Colonic mucosa (tissue), 4 donors: ENCODE measurements at regions not wholly inside any gene's neighbourhood (a gene's known extent, or its start where the extent isn't known, plus 50 kb on each side); places are given as distances from the start of the nearest gene placed in this dataset.

Experiments used
- DNase-seq: peaks from one replicate; pipeline ENCODE4 v3.0.0-alpha.2; 2020
- H3K27ac ChIP-seq: fragments of 200-600 bp; one replicate; pipeline ENCODE4 v1.8.0; 2021
- H3K27me3 ChIP-seq: fragments of 200-600 bp; one replicate; pipeline ENCODE4 v1.8.0; 2021
- H3K36me3 ChIP-seq: fragments of 200-600 bp; one replicate; pipeline ENCODE4 v1.8.0; 2021
- H3K4me1 ChIP-seq: fragments of 200-600 bp; one replicate; pipeline ENCODE4 v1.8.0; 2021; ENCODE audit warnings: mild to moderate bottlenecking
- H3K4me3 ChIP-seq: fragments of 200-600 bp; one replicate; pipeline ENCODE4 v1.8.0; 2021
- H3K9ac ChIP-seq, 2 donors: one replicate each; pipeline ENCODE4 v1.7.0; 2013; ENCODE audit warnings: control low read depth in 2 of 2, low read depth in 2 of 2, low read length in 2 of 2
- H3K9me3 ChIP-seq: fragments of 200-600 bp; one replicate; pipeline ENCODE4 v1.8.0; 2021
- CTCF ChIP-seq: fragments of 200-600 bp; IDR thresholded peaks from one replicate; pipeline ENCODE4 v1.8.0; 2022; ENCODE audit warnings: antibody characterized with exemption, mild to moderate bottlenecking
- intact Hi-C: fragments of 100-400 bp; cut with DNase I; formaldehyde crosslinking; loops from one replicate; pipeline ENCODE4 v1.14.1; 2022
- donor health status: healthy.
- donor health status: DM: no; HTN: no; CAD: no.
- donor health status: DM: no; HTN: no; CAD: no.

- intact Hi-C loops, result no loop called here
- H3K4me1 ChIP-seq, result no peaks in the 10 kb centered on the region
- H3K9me3 ChIP-seq, result no peaks in the 10 kb centered on the region
- no peak overlapping the region for H3K27ac ChIP-seq
- H3K27me3 ChIP-seq, result no peaks in the 10 kb centered on the region
- DNase-seq, result no peak
- H3K9ac ChIP-seq, result no peak overlapping the region
- H3K4me3 ChIP-seq, result no peak overlapping the region
- no peak for TF ChIP-seq CTCF
- H3K36me3 ChIP-seq, result no peaks in the 10 kb centered on the region
Measured at GRCh38 chr6:946546-946945, 253.6 kb upstream of the EXOC2 start.

- intact Hi-C loops, result no loop called here
- Histone ChIP-seq H3K27ac (no peak overlapping the region), H3K9me3 (no peaks in the 10 kb centered on the region), H3K4me3 (no peak overlapping the region), H3K27me3 (no peaks in the 10 kb centered on the region), H3K36me3 (no peaks in the 10 kb centered on the region), H3K4me1 (no peaks in the 10 kb centered on the region), H3K9ac (no peak overlapping the region)
- TF ChIP-seq CTCF, result no peak
- no peak for DNase-seq
Measured at GRCh38 chr6:939526-940252, 246.8 kb upstream of the EXOC2 start.

- H3K27ac ChIP-seq, result no peak overlapping the region
- no peaks in the 10 kb centered on the region for H3K4me1 ChIP-seq
- H3K4me3 ChIP-seq, result no peak overlapping the region
- H3K36me3 ChIP-seq, result no peaks in the 10 kb centered on the region
- intact Hi-C loops, result no loop called here
- TF ChIP-seq CTCF, result no peak
- no peak for DNase-seq
- H3K27me3 ChIP-seq, result no peaks in the 10 kb centered on the region
- H3K9me3 ChIP-seq, result no peaks in the 10 kb centered on the region
- H3K9ac ChIP-seq, result no peak overlapping the region
Measured at GRCh38 chr6:938916-939315, 246.0 kb upstream of the EXOC2 start.

- H3K4me3 ChIP-seq, result no peak overlapping the region
- intact Hi-C loops, result no loop called here
- no peak overlapping the region for H3K27ac ChIP-seq
- DNase-seq, result no peak
- H3K9me3 ChIP-seq, result no peaks in the 10 kb centered on the region
- no peaks in the 10 kb centered on the region for H3K4me1 ChIP-seq
- no peak for TF ChIP-seq CTCF
- H3K36me3 ChIP-seq, result no peaks in the 10 kb centered on the region
- H3K27me3 ChIP-seq, result no peaks in the 10 kb centered on the region
- H3K9ac ChIP-seq, result no peak overlapping the region
Measured at GRCh38 chr6:938271-938905, 245.4 kb upstream of the EXOC2 start.

- Histone ChIP-seq H3K27ac (no peak overlapping the region), H3K9me3 (no peaks in the 10 kb centered on the region), H3K4me3 (no peak overlapping the region), H3K9ac (no peak overlapping the region), H3K4me1 (no peaks in the 10 kb centered on the region), H3K27me3 (no peaks in the 10 kb centered on the region), H3K36me3 (no peaks in the 10 kb centered on the region)
- intact Hi-C loops, result no loop called here
- no peak for TF ChIP-seq CTCF
- no peak for DNase-seq
Measured at GRCh38 chr6:935582-935981, 242.6 kb upstream of the EXOC2 start.
